T-helper 2 cell treated with Interferon-gamma antibody and Interleukin-4, amounts not matched to agents 5 μg/mL and 100 μg/mL, for 36 hours (primary cell): ENCODE measurements at regions not wholly inside any gene's neighbourhood (a gene's known extent, or its start where the extent isn't known, plus 50 kb on each side); places are given as distances from the start of the nearest gene placed in this dataset.

Experiments
- DNase-seq: peaks from one replicate; pipeline ENCODE4 v3.0.0; 2021; ENCODE audit warnings: low spot score
- H3K27ac Mint-ChIP-seq: one replicate; pipeline ENCODE4 v1.8.0; 2021; ENCODE audit warnings: mild to moderate bottlenecking, mixed read lengths
- H3K27me3 Mint-ChIP-seq: one replicate; pipeline ENCODE4 v1.8.0; 2021; ENCODE audit warnings: low read depth, mixed read lengths
- H3K36me3 Mint-ChIP-seq: one replicate; pipeline ENCODE4 v1.8.0; 2021; ENCODE audit warnings: low read depth, mixed read lengths
- H3K4me1 Mint-ChIP-seq: one replicate; pipeline ENCODE4 v1.8.0; 2021; ENCODE audit warnings: low read depth, mixed read lengths
- H3K4me3 Mint-ChIP-seq: one replicate; pipeline ENCODE4 v1.8.0; 2022; ENCODE audit warnings: mild to moderate bottlenecking, moderate library complexity, mixed read lengths
- H3K9me3 Mint-ChIP-seq: one replicate; pipeline ENCODE4 v1.8.0; 2021; ENCODE audit warnings: mixed read lengths

- H3K36me3 Mint-ChIP-seq, result no peaks in the 10 kb centered on the region
- no peak overlapping the region for H3K27ac Mint-ChIP-seq
- no peaks in the 10 kb centered on the region for H3K4me1 Mint-ChIP-seq
- no peaks in the 10 kb centered on the region for H3K27me3 Mint-ChIP-seq
- no peak overlapping the region for H3K4me3 Mint-ChIP-seq
- no peaks in the 10 kb centered on the region for H3K9me3 Mint-ChIP-seq
- no peak for DNase-seq
Observed at GRCh38 chr11:127709960-127710359, 709.4 kb upstream of the KIRREL3 start.

- Mint-ChIP-seq H3K4me1 (no peaks in the 10 kb centered on the region), H3K27ac (no peak overlapping the region), H3K4me3 (no peak overlapping the region), H3K27me3 (no peaks in the 10 kb centered on the region), H3K36me3 (no peaks in the 10 kb centered on the region), H3K9me3 (no peaks in the 10 kb centered on the region)
- DNase-seq, result no peak
Observed at GRCh38 chr11:127693686-127694085, 693.1 kb upstream of the KIRREL3 start.

GRCh38 chr11:127683321-127683720 lies 682.8 kb upstream of the KIRREL3 start:
- no peak overlapping the region for H3K27ac Mint-ChIP-seq
- H3K36me3 Mint-ChIP-seq, result no peaks in the 10 kb centered on the region
- no peaks in the 10 kb centered on the region for H3K27me3 Mint-ChIP-seq
- H3K4me1 Mint-ChIP-seq, result no peaks in the 10 kb centered on the region
- no peaks in the 10 kb centered on the region for H3K9me3 Mint-ChIP-seq
- no peak overlapping the region for H3K4me3 Mint-ChIP-seq
- no peak for DNase-seq

- H3K36me3 Mint-ChIP-seq, result no peaks in the 10 kb centered on the region
- H3K27ac Mint-ChIP-seq, result no peak overlapping the region
- H3K4me3 Mint-ChIP-seq, result no peak overlapping the region
- H3K27me3 Mint-ChIP-seq, result no peaks in the 10 kb centered on the region
- no peaks in the 10 kb centered on the region for H3K9me3 Mint-ChIP-seq
- no peak for DNase-seq
- no peaks in the 10 kb centered on the region for H3K4me1 Mint-ChIP-seq
Observed at GRCh38 chr11:127679816-127680545, 679.4 kb upstream of the KIRREL3 start.

GRCh38 chr11:127678631-127679030 lies 678.1 kb upstream of the KIRREL3 start:
- Mint-ChIP-seq H3K9me3 (no peaks in the 10 kb centered on the region), H3K4me1 (no peaks in the 10 kb centered on the region), H3K27ac (no peak overlapping the region), H3K36me3 (no peaks in the 10 kb centered on the region), H3K4me3 (no peak overlapping the region), H3K27me3 (no peaks in the 10 kb centered on the region)
- no peak for DNase-seq

GRCh38 chr11:127677660-127678425 lies 677.3 kb upstream of the KIRREL3 start:
- Mint-ChIP-seq H3K36me3 (no peaks in the 10 kb centered on the region), H3K27ac (no peak overlapping the region), H3K4me3 (no peak overlapping the region), H3K27me3 (no peaks in the 10 kb centered on the region), H3K9me3 (no peaks in the 10 kb centered on the region), H3K4me1 (no peaks in the 10 kb centered on the region)
- no peak for DNase-seq

GRCh38 chr11:127675581-127675980 lies 675.0 kb upstream of the KIRREL3 start:
- no peaks in the 10 kb centered on the region for H3K27me3 Mint-ChIP-seq
- H3K4me3 Mint-ChIP-seq, result no peak overlapping the region
- H3K4me1 Mint-ChIP-seq, result no peaks in the 10 kb centered on the region
- no peak for DNase-seq
- H3K36me3 Mint-ChIP-seq, result no peaks in the 10 kb centered on the region
- no peaks in the 10 kb centered on the region for H3K9me3 Mint-ChIP-seq
- H3K27ac Mint-ChIP-seq, result no peak overlapping the region

GRCh38 chr11:127674754-127675153 lies 674.2 kb upstream of the KIRREL3 start:
- no peaks in the 10 kb centered on the region for H3K36me3 Mint-ChIP-seq
- no peaks in the 10 kb centered on the region for H3K27me3 Mint-ChIP-seq
- no peak for DNase-seq
- no peak overlapping the region for H3K27ac Mint-ChIP-seq
- H3K4me1 Mint-ChIP-seq, result no peaks in the 10 kb centered on the region
- H3K9me3 Mint-ChIP-seq, result no peaks in the 10 kb centered on the region
- H3K4me3 Mint-ChIP-seq, result no peak overlapping the region

GRCh38 chr11:127670374-127671119 lies 670.0 kb upstream of the KIRREL3 start:
- Mint-ChIP-seq H3K27ac (no peak overlapping the region), H3K4me3 (no peak overlapping the region), H3K4me1 (no peaks in the 10 kb centered on the region), H3K27me3 (no peaks in the 10 kb centered on the region), H3K36me3 (no peaks in the 10 kb centered on the region), H3K9me3 (peaks cover 3% of the 10 kb centered on the region)
- no peak for DNase-seq

GRCh38 chr11:127656116-127656836 lies 655.7 kb upstream of the KIRREL3 start:
- no peak overlapping the region for H3K4me3 Mint-ChIP-seq
- no peaks in the 10 kb centered on the region for H3K36me3 Mint-ChIP-seq
- H3K9me3 Mint-ChIP-seq, result no peaks in the 10 kb centered on the region
- no peak overlapping the region for H3K27ac Mint-ChIP-seq
- H3K27me3 Mint-ChIP-seq, result no peaks in the 10 kb centered on the region
- DNase-seq, result no peak
- no peaks in the 10 kb centered on the region for H3K4me1 Mint-ChIP-seq

GRCh38 chr11:127653076-127653475 lies 652.5 kb upstream of the KIRREL3 start:
- DNase-seq, result no peak
- H3K9me3 Mint-ChIP-seq, result no peaks in the 10 kb centered on the region
- H3K4me3 Mint-ChIP-seq, result no peak overlapping the region
- no peaks in the 10 kb centered on the region for H3K4me1 Mint-ChIP-seq
- no peaks in the 10 kb centered on the region for H3K27me3 Mint-ChIP-seq
- H3K27ac Mint-ChIP-seq, result no peak overlapping the region
- H3K36me3 Mint-ChIP-seq, result no peaks in the 10 kb centered on the region

- Mint-ChIP-seq H3K27me3 (no peaks in the 10 kb centered on the region), H3K36me3 (no peaks in the 10 kb centered on the region), H3K9me3 (no peaks in the 10 kb centered on the region), H3K27ac (no peak overlapping the region), H3K4me3 (no peak overlapping the region), H3K4me1 (no peaks in the 10 kb centered on the region)
- DNase-seq, result no peak
Observed at GRCh38 chr11:127651888-127652221, 651.3 kb upstream of the KIRREL3 start.

GRCh38 chr11:127651175-127651887 lies 650.8 kb upstream of the KIRREL3 start:
- H3K4me1 Mint-ChIP-seq, result no peaks in the 10 kb centered on the region
- H3K4me3 Mint-ChIP-seq, result no peak overlapping the region
- H3K27ac Mint-ChIP-seq, result no peak overlapping the region
- H3K9me3 Mint-ChIP-seq, result no peaks in the 10 kb centered on the region
- no peaks in the 10 kb centered on the region for H3K27me3 Mint-ChIP-seq
- DNase-seq, result no peak
- no peaks in the 10 kb centered on the region for H3K36me3 Mint-ChIP-seq
